Islet precursor cell (in vitro differentiated cells): ENCODE measurements at regions not wholly inside any gene's neighbourhood (a gene's known extent, or its start where the extent isn't known, plus 50 kb on each side); places are given as distances from the start of the nearest gene placed in this dataset.
"Not testable (repeated sequence)": the region's sequence is repeated elsewhere in the genome, so short reads cannot be mapped to it uniquely, and the experiment has no call there.

ENCODE experiments used
- DNase-seq: peaks from one replicate; pipeline ENCODE4 v3.0.0-alpha.2; 2018

DNA sequence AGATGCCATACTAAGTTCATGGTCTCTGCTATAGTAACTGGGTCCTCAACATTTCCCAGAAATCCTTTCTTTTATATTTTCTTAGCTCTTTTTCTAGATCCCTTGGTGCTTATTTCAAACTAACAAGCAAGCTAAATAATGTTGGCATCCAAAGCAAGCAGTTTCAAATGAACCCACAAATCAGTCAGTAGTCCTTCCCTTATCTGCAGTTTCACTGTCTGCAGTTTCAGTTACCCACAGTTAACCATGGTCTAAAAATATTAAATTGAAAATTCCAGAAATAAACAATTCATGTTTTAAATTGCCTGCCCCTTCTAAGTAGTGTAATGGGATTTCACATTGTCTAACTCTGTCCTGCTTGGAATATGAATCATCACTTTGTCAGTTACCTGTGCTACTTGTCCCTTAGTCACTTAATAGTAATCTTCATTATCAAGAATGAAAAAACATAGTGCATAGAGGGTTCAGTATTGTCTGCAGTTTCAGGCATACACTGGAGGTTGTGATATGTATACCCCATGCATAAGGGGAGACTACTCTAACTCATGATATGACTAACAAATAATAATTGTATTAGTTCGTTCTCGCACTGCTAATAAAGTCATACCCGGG lies 633.7 kb downstream of the MECOM start:
- no peak for DNase-seq

DNA sequence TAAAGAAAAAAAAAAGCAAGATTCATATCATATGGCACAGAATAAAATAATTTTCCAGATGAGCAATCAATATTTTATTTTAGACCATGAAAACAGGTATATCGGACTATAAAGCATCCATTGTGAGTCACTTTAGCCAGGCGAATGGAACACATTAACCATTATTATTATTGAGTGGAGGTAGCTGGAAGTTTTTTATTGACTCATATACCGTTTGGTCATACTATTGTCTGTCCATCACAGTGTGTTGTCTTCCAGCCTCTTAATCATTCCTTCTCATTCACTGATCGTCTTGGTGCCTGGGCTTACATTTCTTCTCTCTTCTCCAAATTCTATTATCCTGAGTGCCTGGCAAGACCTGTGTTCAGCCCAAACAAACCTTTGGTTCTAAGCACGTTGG lies 634.8 kb downstream of the MECOM start:
- no peak for DNase-seq

DNA sequence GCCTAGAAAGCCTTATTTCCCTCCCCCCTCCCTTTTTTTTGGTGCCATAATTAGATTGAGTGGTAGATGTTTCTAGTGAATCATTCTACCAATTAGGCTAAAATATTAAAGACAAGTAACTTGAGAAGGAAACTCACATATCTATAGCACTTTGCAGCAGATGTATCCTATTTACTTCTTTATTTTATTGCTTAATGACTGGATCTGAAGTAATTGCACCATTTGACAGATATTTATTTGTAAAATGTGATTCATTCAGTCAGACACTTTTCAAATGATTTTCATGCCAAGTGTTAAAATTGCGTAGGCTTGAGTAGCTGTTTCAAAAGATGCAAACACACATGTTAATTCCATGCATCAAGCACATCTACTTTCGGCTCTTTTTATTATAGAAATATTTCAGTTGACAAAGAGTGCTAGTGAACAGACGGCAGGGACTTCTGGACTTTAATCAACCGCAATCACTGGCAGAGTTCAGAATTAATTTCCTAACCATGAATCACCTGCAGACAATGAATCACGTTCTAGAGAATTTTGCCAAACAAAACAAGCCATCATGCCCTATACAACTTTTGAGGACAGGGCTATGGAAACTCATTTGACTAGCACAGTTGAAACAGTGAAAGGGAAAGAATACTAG lies 636.8 kb downstream of the MECOM start:
- DNase-seq, result no peak

DNA sequence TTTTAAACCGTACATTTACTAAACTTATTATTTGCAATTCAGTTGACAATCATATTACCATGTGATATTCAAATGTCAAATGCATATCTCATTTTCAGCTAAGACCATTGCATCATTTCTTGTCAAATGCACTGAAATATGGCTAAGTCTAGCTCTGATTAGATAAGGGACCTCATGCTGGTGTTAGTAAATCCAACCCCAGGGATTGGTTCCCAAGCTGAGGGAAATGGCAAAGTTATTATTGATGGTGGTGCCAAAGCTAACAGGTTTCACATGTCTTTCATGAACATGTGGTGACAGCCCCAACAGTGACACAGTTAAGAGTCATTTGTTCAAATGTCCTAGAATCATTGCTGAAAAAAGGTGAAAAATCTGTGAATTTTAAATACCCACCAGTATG lies 641.1 kb downstream of the MECOM start:
- DNase-seq, result no peak

DNA sequence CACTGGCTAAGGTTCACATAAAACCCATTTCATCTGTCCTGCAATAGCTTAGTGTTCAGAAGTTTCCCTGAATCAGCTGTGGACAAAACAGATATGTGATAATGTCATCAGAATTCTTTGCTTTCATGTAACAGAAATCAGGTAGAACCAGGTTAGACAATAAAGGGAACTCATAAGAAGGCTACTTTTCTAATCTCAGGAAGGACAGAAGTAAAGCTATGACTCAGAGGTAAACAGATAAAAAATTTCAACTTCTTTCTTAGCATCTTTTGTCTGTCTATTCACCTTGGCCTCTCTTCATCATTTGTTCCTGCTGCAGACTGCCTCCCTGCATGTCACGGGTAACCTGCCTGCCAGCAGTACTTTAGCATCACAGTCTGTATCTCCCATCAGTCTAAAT lies 643.1 kb downstream of the MECOM start:
- DNase-seq, result no peak

DNA sequence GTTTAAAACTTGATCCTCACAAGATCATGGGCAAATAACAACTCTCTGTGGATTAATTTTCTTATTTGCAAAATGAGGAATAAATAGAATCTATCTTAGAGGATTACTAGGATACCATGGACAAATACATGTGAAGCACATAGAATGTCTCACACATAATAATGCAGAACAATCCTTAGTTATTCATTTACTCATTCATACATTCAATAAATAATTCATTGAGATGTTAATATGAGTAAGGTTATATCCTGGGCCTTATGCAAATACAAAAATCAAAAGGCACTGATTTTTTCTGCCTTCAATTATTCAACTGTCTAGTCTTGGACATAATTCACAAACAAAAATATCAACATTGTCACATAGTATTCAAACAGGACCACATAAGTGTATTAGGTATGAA lies 654.1 kb downstream of the MECOM start:
- DNase-seq, result no peak

DNA sequence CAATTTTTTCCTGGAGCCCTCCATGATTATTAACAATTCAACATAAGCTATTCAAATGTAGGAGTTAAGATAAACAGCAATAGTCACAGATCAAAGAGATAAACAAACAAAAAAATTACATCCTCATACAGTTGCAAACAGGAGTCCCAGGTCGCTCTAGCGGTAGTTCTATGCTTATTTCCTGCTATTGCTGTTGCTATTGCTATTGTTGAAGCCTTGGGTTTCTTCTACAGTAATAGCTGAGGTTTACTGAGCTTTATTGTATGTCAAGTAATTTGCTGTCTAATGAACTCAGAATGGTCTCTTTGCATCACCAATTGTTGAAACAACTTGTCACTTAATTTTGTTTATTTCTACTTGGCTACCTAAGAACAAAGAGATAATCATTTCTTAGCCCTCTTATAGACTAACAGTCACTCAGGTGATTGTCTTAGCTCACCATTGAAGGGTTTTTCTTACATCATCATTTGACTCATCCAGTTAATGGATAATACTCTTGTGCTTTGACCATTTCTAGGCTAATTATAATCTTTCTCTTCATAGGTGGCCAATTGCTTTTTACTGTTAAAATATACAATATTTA lies 654.6 kb downstream of the MECOM start:
- no peak for DNase-seq

DNA sequence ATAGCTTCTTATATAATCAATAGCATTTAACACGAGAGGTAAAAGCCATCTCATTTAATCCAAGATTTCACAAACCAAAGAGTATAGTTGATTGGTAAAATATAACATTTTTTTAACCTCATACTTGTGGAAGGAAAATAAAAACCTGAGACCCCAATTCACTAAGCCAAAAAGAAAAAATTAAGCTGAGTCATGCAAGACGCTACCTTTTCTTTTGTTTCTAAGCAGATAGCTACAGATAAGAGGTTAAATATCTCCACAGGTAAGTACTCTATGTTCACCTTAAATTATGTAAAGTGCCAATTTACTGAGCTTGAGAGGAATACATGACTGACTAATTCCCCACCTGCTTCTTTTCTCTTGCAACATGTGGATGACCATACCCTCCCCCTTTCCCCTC lies 656.4 kb downstream of the MECOM start:
- DNase-seq, result no peak

DNA sequence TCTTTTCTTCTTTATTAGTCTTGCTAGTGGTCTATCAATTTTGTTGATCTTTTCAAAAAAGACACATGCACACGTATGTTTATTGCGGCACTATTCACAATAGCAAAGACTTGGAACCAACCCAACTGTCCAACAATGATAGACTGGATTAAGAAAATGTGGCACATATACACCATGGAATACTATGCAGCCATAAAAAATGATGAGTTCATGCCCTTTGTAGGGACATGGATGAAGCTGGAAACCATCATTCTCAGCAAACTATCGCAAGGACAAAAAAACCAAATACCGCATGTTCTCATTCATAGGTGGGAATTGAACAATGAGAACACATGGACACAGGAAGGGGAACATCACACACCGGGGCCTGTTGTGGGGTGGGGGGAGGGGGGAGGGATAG lies 657.1 kb downstream of the MECOM start:
- DNase-seq, result not testable (repeated sequence)

DNA sequence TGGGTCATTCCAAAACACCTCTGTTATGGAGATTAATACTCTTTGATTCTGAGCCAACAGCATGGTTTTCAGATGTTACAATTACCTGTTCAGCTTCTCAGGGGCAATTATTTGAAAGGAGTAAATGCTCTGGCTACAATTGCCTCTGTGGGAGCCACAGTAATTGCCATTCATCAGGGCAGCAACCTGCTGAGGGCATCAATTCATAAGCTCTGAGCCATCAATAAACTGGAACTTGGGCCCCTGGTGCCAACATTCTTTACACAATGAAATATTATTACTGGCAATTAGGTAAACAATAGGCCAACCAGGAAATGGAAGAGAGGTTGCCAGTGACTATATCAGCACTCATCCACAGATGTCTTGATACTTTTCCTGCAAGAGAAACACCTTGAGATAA lies 660.8 kb downstream of the MECOM start:
- DNase-seq, result no peak

DNA sequence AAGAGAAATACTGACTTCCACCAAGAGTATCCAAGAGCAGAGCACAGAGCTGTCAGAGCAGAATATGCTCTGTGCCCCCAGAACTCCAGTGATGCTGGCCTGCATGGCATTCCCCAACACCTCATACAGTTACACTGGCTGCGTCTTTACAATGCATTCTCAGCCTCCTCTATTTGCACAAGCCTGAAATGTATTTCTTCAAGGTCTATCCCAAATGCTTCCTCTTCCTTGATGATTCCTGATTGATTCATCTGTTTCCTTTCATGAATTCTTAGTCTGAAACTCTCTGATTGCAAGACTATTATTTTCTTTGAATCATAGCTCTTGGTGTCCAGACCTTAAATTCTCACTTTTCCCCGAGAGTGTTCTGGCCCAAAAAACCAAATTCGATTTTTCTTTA lies 664.7 kb downstream of the MECOM start:
- no peak for DNase-seq

DNA sequence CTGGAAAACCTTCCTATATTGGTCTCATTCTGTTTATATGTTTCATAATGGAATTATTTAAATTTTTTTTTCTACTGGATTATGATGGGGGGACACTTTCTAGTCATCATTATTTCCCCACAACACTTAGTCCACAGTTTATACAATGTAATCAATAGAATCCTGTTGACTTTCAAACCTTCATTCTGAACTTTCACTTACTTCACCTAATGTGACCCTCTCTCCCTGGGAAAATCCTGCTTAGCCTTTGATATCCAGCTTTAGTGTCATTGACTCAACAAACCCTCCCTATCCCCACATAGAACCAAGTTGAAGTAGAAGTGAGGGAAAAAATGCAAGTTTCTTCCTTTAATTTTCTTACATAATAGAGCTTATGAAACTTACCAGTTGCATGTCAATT lies 666.0 kb downstream of the MECOM start:
- no peak for DNase-seq

DNA sequence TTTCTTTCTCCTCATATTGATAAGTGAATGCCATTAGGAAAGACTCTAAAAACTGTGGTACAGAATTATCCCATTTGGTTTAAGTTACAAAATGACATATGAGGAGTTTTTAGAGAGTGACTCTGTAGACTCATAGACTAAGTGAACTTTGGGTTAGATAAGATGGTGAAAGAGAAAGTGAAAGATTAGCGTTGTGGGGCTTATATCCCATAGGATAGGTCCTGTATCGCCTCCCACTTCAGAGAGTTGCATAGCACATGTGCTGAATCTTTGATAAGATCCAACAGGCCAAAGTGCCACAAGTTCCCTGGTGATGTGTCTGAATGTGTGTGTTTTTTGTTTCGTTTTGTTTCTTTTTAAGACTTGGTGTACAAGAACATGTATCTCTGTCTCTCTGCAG lies 666.9 kb downstream of the MECOM start:
- no peak for DNase-seq

DNA sequence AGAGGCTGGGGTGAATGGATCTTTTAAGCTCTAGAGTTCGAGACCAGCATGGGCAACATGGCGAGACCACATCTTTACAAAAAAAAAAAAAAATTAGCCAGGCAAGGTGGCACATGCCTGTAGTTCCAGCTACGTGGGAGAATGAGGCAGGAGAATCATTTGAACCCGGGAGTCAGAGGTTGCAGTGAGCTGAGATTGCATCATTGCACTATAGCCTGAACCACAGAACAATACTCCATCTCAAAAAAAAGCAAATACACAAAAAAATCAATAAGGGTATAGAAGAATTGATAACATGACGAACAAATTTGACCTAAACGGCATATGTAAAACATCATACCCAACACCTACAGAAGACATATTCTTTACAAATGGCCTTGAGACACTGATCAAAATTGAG lies 668.4 kb downstream of the MECOM start:
- DNase-seq, result no peak

DNA sequence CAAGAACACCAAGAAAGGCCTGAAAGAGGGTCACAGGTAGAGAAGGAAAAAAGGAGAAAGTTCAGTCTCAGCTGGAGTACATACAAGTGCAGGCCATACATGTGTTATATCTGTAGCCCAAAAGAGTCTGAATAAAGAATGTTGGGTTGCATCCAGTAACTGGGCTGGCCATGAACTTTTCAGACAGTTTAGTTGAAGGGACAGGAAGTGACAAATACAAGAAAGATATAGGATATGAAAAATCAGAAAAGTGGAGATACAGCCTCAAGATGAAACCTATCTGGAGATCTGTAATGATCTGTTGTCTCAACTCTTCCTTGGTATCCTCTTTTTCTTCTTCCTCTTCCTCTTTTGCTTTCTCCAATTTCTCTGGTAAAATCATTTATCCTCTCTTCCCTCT lies 671.7 kb downstream of the MECOM start:
- no peak for DNase-seq

DNA sequence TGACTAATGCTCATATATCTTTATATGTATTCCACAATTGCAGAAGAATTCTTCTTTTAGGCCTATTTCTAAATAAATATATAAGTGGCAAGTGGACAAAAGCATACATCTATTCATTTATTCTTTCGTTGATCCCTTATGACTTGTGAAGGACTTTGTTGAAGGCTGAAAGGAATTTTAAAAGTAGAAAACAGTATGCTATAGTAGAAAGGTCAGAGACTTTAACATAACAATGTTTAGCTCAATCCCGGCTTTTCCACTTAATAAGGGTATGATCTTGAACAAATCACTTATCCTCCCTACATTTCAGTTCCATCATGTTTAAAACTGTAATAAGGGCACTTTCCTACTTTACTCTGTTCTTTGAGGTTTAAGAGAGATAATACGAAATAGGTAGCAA lies 672.9 kb downstream of the MECOM start:
- DNase-seq, result no peak

DNA sequence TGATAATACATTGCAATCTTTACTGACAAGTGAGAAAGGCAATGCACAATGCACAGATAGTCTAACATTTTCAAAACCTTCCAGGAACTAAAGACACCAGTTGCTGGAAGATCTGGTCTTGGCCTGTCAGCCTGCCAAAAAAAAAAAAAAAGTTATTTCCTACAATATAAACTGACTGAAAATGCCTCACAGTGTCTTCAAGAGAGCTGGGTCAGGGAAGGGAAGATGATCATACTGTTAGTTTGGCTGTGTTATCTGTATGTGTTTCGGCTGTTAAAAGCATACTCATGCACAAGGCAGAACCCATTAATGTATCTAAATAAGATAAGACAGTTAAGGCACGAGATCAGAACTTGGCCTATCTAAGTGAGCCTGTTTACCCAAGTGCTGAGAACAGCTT lies 673.4 kb downstream of the MECOM start:
- DNase-seq, result no peak

DNA sequence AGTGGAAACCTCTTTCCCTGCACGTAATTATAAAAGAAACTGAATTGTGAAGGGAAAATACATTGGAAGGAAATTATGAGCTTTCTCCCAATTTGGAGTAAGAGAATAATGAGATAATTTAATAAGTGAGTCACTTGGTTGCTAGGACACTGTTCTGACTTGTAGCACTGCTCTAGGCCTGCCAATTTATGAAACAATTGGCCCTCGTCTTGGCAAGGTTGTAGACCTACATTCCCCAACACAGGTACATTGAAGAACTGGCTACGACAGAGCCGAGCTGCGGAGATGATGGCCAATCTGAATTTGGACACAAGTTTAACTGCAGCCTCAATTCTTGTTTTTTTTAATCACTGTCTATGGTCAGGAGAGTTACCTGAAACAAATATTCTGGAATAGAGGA lies 674.1 kb downstream of the MECOM start:
- no peak for DNase-seq

DNA sequence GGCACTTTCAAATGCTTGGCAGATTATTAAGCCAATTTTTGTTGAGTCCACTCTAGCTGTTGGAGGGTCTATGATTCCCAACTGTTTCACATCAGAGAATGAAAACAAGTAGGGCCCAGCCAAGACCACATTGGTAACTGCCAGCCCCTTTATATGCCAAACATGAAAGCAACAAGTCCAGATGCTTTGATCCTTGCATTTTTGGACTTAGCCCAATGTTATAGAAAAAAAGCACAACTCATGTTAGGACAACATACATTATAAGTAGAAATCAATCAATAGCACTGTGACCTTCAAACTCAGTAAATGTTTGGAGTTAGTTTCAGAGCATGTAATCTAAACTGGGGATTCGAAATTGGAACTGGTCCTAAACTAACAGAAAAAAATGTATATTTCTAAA lies 674.7 kb downstream of the MECOM start:
- no peak for DNase-seq

DNA sequence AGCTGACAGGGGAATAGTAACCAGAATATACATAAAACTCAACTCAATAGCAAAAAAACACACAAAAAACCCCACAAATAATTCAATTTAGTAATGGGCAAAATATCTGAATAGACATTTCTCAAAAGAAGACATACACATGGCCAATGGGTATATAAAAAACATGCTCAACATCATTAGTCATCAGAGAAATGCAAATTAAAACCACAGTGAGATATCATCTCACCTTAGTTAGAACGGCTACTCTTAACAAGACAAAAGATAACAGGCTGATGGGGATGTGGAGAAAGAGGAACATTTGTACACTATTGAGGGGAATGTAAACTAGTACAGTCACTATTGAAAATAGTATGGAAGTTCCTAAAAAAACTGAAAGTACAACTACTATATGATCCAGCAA lies 678.6 kb downstream of the MECOM start:
- no peak for DNase-seq

DNA sequence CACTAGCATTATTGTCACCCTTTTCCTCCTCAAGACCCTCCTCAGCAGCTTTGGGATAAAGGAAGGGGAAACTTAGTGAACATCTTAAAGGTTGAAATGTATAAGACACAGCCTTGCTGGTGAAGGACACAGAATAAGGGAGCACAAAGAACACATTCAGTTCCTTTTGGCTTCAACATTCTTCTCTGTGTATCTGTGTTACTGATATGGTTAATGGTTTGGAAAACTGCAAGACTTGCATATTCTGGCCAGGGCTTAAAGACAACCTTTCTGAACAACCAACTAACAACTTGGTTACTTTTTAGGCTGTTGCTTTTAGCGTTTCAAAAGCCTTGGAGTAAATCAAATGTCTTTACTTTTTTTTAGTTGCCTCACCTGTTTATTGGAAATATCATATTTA lies 680.5 kb downstream of the MECOM start:
- no peak for DNase-seq

DNA sequence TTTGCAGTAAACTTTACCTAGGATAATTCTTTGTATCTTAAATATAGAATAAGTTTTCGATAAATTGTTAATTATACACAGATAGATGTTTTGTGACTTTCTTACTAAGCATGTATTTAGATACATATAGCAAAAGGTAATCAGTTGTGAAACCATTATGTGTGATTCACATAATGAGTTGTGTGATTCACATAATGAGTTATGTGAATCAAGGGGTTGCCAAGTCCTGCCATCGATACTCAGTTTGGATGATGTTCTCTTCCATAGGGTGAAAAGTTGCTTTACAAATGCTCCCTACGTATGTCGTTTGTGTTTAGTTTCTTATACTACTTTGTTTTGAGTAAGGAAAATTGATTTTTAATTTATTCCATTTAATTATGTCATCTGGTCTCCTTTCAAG lies 682.1 kb downstream of the MECOM start:
- DNase-seq, result no peak

DNA sequence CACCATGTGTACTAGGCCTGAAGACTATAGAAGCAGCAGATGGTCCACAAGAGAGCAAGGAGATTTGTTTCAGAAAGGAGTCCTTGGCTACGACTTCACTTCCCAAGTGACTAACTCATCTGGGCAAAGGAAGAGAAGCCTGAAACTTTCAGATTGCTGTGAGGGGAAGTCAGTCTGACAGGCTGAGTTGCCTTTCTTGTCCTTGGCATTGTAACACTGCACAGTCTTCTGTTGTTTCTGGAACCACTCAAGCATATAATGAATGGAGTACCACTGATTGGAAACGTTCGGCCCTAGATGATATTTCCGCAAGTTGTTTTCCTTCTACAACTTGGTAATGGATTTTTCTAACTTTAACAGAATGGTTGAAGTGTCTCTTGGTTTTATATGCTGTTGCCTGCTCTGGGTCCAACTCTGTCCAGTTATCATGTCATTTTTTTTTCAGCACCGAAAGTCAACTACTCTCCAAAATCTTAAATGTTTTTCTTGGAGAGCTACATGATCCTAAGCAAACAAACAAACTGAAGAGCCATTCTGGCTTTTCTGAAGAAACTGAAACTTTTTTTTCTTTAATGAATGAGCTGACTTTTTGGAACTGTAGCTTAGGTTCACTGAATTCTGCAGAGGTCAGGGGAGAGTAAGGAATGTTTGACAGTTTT lies 685.7 kb downstream of the MECOM start:
- DNase-seq, result no peak

DNA sequence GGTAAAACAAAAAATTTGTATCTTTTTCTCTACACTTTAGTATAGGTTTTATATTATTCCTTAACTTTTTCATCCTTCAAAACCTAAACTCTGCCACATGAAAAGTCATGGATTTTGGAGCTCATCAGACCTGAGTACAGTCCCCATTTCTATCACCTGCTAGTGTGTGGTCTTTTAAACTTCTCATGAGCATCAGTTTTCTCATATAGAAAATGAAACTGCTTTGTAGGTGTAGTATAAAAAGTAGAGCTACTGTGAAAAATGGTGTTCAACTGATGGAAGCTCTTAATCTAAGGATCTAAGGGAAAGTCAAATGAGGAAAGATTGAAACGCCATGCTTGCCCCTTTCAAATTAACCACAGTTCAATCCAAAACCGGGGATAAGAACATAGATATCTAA lies 686.5 kb downstream of the MECOM start:
- no peak for DNase-seq

DNA sequence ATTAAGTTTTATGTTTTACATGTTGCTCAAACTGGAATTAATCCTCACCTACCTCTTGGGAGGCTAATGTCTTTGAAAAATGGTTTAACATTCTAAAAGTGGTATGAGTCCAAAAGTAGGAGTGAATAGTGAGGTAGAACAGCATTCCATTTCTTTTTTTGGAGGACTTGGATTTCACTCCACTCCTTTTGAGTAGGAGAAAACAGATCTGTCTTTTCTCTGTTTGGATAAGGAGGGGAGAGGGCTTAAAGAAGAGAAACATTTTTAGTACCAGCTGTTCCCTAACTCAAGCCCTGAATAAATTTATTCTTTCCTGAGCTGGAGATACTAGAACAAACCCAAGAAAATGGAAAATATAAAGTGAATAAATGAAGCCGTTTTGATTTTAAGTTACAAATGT lies 687.9 kb downstream of the MECOM start:
- no peak for DNase-seq
